ENCODE measurements at regions not wholly inside any gene's neighbourhood (a gene's known extent, or its start where the extent isn't known, plus 50 kb on each side); places are given as distances from the start of the nearest gene placed in this dataset.

GRCh38 chr9:85289142-85289541, 452.6 kb downstream of the AGTPBP1 start:
- TF ChIP-seq, protein P1, sequence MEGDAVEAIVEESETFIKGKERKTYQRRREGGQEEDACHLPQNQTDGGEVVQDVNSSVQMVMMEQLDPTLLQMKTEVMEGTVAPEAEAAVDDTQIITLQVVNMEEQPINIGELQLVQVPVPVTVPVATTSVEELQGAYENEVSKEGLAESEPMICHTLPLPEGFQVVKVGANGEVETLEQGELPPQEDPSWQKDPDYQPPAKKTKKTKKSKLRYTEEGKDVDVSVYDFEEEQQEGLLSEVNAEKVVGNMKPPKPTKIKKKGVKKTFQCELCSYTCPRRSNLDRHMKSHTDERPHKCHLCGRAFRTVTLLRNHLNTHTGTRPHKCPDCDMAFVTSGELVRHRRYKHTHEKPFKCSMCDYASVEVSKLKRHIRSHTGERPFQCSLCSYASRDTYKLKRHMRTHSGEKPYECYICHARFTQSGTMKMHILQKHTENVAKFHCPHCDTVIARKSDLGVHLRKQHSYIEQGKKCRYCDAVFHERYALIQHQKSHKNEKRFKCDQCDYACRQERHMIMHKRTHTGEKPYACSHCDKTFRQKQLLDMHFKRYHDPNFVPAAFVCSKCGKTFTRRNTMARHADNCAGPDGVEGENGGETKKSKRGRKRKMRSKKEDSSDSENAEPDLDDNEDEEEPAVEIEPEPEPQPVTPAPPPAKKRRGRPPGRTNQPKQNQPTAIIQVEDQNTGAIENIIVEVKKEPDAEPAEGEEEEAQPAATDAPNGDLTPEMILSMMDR (IDR thresholded peaks at IDR 0.05; ENCODE audit: low read depth, low read length, missing input control): no peak
- TF ChIP-seq, protein P2, sequence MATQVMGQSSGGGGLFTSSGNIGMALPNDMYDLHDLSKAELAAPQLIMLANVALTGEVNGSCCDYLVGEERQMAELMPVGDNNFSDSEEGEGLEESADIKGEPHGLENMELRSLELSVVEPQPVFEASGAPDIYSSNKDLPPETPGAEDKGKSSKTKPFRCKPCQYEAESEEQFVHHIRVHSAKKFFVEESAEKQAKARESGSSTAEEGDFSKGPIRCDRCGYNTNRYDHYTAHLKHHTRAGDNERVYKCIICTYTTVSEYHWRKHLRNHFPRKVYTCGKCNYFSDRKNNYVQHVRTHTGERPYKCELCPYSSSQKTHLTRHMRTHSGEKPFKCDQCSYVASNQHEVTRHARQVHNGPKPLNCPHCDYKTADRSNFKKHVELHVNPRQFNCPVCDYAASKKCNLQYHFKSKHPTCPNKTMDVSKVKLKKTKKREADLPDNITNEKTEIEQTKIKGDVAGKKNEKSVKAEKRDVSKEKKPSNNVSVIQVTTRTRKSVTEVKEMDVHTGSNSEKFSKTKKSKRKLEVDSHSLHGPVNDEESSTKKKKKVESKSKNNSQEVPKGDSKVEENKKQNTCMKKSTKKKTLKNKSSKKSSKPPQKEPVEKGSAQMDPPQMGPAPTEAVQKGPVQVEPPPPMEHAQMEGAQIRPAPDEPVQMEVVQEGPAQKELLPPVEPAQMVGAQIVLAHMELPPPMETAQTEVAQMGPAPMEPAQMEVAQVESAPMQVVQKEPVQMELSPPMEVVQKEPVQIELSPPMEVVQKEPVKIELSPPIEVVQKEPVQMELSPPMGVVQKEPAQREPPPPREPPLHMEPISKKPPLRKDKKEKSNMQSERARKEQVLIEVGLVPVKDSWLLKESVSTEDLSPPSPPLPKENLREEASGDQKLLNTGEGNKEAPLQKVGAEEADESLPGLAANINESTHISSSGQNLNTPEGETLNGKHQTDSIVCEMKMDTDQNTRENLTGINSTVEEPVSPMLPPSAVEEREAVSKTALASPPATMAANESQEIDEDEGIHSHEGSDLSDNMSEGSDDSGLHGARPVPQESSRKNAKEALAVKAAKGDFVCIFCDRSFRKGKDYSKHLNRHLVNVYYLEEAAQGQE (IDR thresholded peaks at IDR 0.05): no peak
